ENCODE measurements at regions not wholly inside any gene's neighbourhood (a gene's known extent, or its start where the extent isn't known, plus 50 kb on each side); places are given as distances from the start of the nearest gene placed in this dataset.

- Histone ChIP-seq H3K27me3 (ENCODE audit: control insufficient read depth, insufficient read depth, low read length) (no peaks in the 10 kb centered on the region), H3K9me1 (ENCODE audit: insufficient read depth, low read length) (no peaks in the 10 kb centered on the region), H3K36me3 (ENCODE audit: control insufficient read depth, insufficient read depth, low read length) (no peaks in the 10 kb centered on the region), H2AK9ac (replicated peaks; ENCODE audit: low read depth, low read length, poor library complexity) (no peak overlapping the region), H3K9ac (ENCODE audit: low read depth, low read length) (no peak overlapping the region), H3K4me2 (ENCODE audit: low read depth, low read length) (no peak overlapping the region), H3K9me3 (ENCODE audit: control insufficient read depth, insufficient read depth, low read length) (no peaks in the 10 kb centered on the region), H3K27ac (ENCODE audit: insufficient read depth, low read length) (no peak overlapping the region), H3K23ac (ENCODE audit: low read depth, low read length) (no peak overlapping the region), H3K56ac (ENCODE audit: extremely low read depth, insufficient read depth, low read length) (no peak overlapping the region), H2BK20ac (ENCODE audit: low read depth, low read length) (no peak overlapping the region), H2BK5ac (ENCODE audit: low read depth, low read length, poor library complexity, severe bottlenecking) (no peak overlapping the region), H4K20me1 (ENCODE audit: insufficient read depth, low read length) (no peaks in the 10 kb centered on the region), H3K18ac (ENCODE audit: low read depth, low read length) (no peak overlapping the region), H4K91ac (ENCODE audit: insufficient read depth, low read depth, low read length) (no peak overlapping the region), H2AK5ac (ENCODE audit: low read depth, low read length) (no peak overlapping the region), H3K4me1 (ENCODE audit: control insufficient read depth, insufficient read depth, low read length) (no peaks in the 10 kb centered on the region), H2AFZ (replicated peaks; ENCODE audit: low read length, poor library complexity) (no peak overlapping the region), H4K8ac (ENCODE audit: low read depth in 2 of 2, low read length in 2 of 2) (no peak overlapping the region), H3K79me1 (ENCODE audit: low read depth in 1 of 2, low read length in 2 of 2) (no peaks in the 10 kb centered on the region), H2BK120ac (ENCODE audit: low read depth, low read length) (no peak overlapping the region), H3K4me3 (ENCODE audit: insufficient read depth, low read depth, low read length) (no peak overlapping the region), H4K5ac (ENCODE audit: low read depth, low read length) (no peak overlapping the region), H3K4ac (ENCODE audit: low read depth, low read length) (no peak overlapping the region), H3K14ac (replicated peaks; ENCODE audit: low read depth, low read length) (no peak overlapping the region), H2BK15ac (ENCODE audit: low read depth, low read length) (no peak overlapping the region)
- BruUV-seq (replicated peaks), result no TSS peak
- WGBS, 2 experiments (ENCODE audit: extremely low coverage in 2 of 2, insufficient read length in 1 of 2), result no CpG with 5 or more reads among the region's 3 CpGs
- in situ Hi-C loops (cut with MboI; ENCODE audit: low sequenced_read_pairs), result no loop called here
- intact Hi-C loops (cut with micrococcal nuclease), result no loop called here
- ATAC-seq (ENCODE audit: low read depth) (no peak), DNase-seq (no peak)
- POLR2A ChIA-PET (ENCODE audit: unreplicated experiment), result no interaction called here
- dilution Hi-C loops (cut with HindIII; ENCODE audit: low sequenced_read_pairs, unreplicated experiment), result no loop called here
- TF ChIP-seq USF2 (IDR thresholded peaks at IDR 0.05; ENCODE audit: low read depth, low read length), result no peak
- no peak for TF ChIP-seq RAD21 (IDR thresholded peaks at IDR 0.05; ENCODE audit: low read length)
- TF ChIP-seq MAZ (IDR thresholded peaks at IDR 0.05; ENCODE audit: borderline replicate concordance, low read depth, low read length), result no peak
- no peak for TF ChIP-seq FOS (IDR thresholded peaks at IDR 0.05; ENCODE audit: low read depth, low read length)
- TF ChIP-seq RFX5 (IDR thresholded peaks at IDR 0.05; ENCODE audit: low read depth, low read length), result no peak
- TF ChIP-seq MAFK (IDR thresholded peaks at IDR 0.05; ENCODE audit: low read depth, low read length), result no peak
- no peak for TF ChIP-seq CEBPB (IDR thresholded peaks at IDR 0.05; ENCODE audit: low read depth, low read length)
- TF ChIP-seq MXI1 (IDR thresholded peaks at IDR 0.05; ENCODE audit: borderline replicate concordance, low read depth, low read length), result no peak
- TF ChIP-seq BHLHE40 (IDR thresholded peaks at IDR 0.05; ENCODE audit: low read depth, low read length), result no peak
- no peak for TF ChIP-seq SMC3 (IDR thresholded peaks at IDR 0.05; ENCODE audit: low read depth, low read length)
- no peak for TF ChIP-seq CTCF (conservative IDR thresholded peaks at IDR 0.05; ENCODE audit: low read depth, low read length)
- no peak for TF ChIP-seq RCOR1 (IDR thresholded peaks at IDR 0.05; ENCODE audit: insufficient replicate concordance, low read length)
- no peak for TF ChIP-seq ELK1 (IDR thresholded peaks at IDR 0.05; ENCODE audit: borderline replicate concordance, low read depth, low read length)
- TF ChIP-seq POLR2A (IDR thresholded peaks at IDR 0.05; ENCODE audit: low read depth, low read length), result no peak
- no peak for TF ChIP-seq NFE2L2 (IDR thresholded peaks at IDR 0.05; ENCODE audit: low read depth, low read length)
- no peak for TF ChIP-seq CHD1 (IDR thresholded peaks at IDR 0.05; ENCODE audit: low read depth, low read length)
- CTCF ChIA-PET, result no interaction called here
Observed at GRCh38 chr13:84563611-84564010, 681.3 kb upstream of the SLITRK1 start.

All from IMR-90 (cell line).